WERI-Rb-1 (cell line): ENCODE measurements at regions not wholly inside any gene's neighbourhood (a gene's known extent, or its start where the extent isn't known, plus 50 kb on each side); places are given as distances from the start of the nearest gene placed in this dataset.
"Not testable (repeated sequence)": the region's sequence is repeated elsewhere in the genome, so short reads cannot be mapped to it uniquely, and the experiment has no call there.

ENCODE experiments used
- DNase-seq: peaks from one replicate; pipeline ENCODE4 v3.0.0-alpha.2; 2020
- H3K27ac ChIP-seq: fragments of 250-450 bp; sonication (Bioruptor Pico); 2 replicates; pipeline ENCODE4 v1.5.1; 2020; ENCODE audit warnings: mild to moderate bottlenecking, moderate library complexity
- H3K27me3 ChIP-seq: fragments of 250-450 bp; sonication (Bioruptor Pico); 2 replicates; pipeline ENCODE4 v1.5.1; 2021; ENCODE audit warnings: mild to moderate bottlenecking, low read depth, moderate library complexity; ENCODE audit not compliant: insufficient read depth, severe bottlenecking
- H3K36me3 ChIP-seq: fragments of 250-450 bp; sonication (Bioruptor Pico); 2 replicates; pipeline ENCODE4 v1.5.1; 2020; ENCODE audit warnings: mild to moderate bottlenecking, moderate library complexity
- H3K4me3 ChIP-seq: 2 replicates; pipeline ENCODE4 v1.5.1; 2011; ENCODE audit warnings: low read depth, mild to moderate bottlenecking, control low read depth, low read length
- H3K9me3 ChIP-seq: fragments of 250-450 bp; sonication (Bioruptor Pico); 2 replicates; pipeline ENCODE4 v1.5.1; 2021; ENCODE audit warnings: mild to moderate bottlenecking, moderate library complexity; ENCODE audit not compliant: severe bottlenecking
- TF ChIP-seq, protein P1 (sequence below): IDR thresholded peaks from 2 replicates; pipeline ENCODE4 v1.5.1; 2011; ENCODE audit warnings: low read depth, mild to moderate bottlenecking, control low read depth, inconsistent platforms, low read length

- TF ChIP-seq, protein P1, sequence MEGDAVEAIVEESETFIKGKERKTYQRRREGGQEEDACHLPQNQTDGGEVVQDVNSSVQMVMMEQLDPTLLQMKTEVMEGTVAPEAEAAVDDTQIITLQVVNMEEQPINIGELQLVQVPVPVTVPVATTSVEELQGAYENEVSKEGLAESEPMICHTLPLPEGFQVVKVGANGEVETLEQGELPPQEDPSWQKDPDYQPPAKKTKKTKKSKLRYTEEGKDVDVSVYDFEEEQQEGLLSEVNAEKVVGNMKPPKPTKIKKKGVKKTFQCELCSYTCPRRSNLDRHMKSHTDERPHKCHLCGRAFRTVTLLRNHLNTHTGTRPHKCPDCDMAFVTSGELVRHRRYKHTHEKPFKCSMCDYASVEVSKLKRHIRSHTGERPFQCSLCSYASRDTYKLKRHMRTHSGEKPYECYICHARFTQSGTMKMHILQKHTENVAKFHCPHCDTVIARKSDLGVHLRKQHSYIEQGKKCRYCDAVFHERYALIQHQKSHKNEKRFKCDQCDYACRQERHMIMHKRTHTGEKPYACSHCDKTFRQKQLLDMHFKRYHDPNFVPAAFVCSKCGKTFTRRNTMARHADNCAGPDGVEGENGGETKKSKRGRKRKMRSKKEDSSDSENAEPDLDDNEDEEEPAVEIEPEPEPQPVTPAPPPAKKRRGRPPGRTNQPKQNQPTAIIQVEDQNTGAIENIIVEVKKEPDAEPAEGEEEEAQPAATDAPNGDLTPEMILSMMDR, result no peak
- no peaks in the 10 kb centered on the region for H3K27me3 ChIP-seq
- DNase-seq, result no peak
- no peak overlapping the region for H3K4me3 ChIP-seq
- peaks cover 7% of the 10 kb centered on the region for H3K9me3 ChIP-seq
- H3K27ac ChIP-seq, result no peak overlapping the region
- H3K36me3 ChIP-seq, result no peaks in the 10 kb centered on the region
These were observed 148.9 kb upstream of the SMIM30 start for GRCh38 chr7:113267271-113267670.

DNA sequence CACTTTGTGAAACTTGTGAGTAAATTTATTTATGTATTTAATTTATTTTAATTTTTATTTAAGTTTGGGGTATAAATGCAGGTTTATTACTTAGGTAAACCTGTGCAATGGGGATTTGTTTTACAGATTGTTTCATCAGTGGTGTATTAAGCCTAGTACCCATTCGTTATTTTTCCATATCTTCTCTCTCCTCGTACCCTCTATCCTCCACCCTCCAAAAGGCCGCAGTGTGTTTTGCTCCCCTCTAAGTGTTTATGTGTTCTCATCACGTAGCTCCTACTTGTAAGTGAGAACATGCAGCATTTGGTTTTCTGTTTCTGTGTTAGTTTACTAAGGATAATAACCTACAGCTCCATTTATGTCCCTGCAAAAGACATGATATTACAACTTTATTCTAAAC lies 145.4 kb upstream of the SMIM30 start:
- TF ChIP-seq, protein P1, result no peak
- H3K4me3 ChIP-seq, result no peak overlapping the region
- peaks cover 4% of the 10 kb centered on the region for H3K9me3 ChIP-seq
- no peak overlapping the region for H3K27ac ChIP-seq
- no peaks in the 10 kb centered on the region for H3K36me3 ChIP-seq
- no peaks in the 10 kb centered on the region for H3K27me3 ChIP-seq
- no peak for DNase-seq

DNA sequence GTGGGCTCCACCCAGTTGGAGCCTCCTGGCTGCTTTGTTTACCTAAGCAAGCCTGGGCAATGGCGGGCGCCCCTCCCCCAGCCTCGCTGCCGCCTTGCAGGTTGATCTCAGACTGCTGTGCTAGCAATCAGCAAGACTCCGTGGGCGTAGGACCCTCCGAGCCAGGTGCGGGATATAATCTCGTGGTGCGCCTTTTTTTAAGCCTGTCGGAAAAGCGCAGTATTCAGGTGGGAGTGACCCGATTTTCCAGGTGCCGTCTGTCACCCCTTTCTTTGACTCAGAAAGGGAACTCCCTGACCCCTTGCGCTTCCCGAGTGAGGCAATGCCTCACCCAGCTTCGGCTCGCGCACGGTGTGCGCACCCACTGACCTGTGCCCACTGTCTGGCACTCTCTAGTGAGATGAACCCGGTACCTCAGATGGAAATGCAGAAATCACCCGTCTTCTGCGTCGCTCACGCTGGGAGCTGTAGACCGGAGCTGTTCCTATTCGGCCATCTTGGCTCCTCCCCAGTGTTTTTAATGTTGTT lies 144.9 kb upstream of the SMIM30 start:
- not testable (repeated sequence) for H3K27ac ChIP-seq, H3K4me3 ChIP-seq

GRCh38 chr7:113256883-113257531 lies 138.7 kb upstream of the SMIM30 start:
- H3K27ac ChIP-seq, result no peak overlapping the region
- H3K4me3 ChIP-seq, result no peak overlapping the region
- no peaks in the 10 kb centered on the region for H3K9me3 ChIP-seq
- no peaks in the 10 kb centered on the region for H3K36me3 ChIP-seq
- TF ChIP-seq, protein P1, result no peak
- H3K27me3 ChIP-seq, result no peaks in the 10 kb centered on the region
- no peak for DNase-seq

More for the DNA sequence above, 144.9 kb upstream of the SMIM30 start:
- H3K27me3 ChIP-seq, H3K36me3 ChIP-seq, DNase-seq, H3K9me3 ChIP-seq: not testable (repeated sequence)

DNA sequence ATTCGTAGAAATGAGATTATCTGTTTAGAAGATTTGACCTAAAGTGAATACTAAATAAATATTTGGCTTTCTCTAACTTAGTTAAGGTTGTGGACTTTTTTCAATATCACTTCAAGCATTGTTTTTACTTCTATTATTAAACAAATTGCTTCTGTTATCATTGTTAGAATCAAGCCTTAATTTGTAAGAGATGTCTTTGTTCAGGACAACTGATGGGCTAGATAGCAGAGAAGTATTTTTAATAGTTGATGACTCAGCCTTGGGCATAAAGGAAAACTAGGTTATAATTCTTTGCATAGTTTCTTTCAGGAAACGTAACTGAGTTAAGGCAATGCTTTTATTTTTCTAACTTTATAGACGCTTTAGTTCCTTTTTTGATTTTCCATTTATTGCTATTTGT lies 128.8 kb upstream of the SMIM30 start:
- H3K4me3 ChIP-seq, result no peak overlapping the region
- TF ChIP-seq, protein P1, result no peak
- no peaks in the 10 kb centered on the region for H3K27me3 ChIP-seq
- H3K36me3 ChIP-seq, result no peaks in the 10 kb centered on the region
- H3K9me3 ChIP-seq, result no peaks in the 10 kb centered on the region
- no peak overlapping the region for H3K27ac ChIP-seq
- no peak for DNase-seq

DNA sequence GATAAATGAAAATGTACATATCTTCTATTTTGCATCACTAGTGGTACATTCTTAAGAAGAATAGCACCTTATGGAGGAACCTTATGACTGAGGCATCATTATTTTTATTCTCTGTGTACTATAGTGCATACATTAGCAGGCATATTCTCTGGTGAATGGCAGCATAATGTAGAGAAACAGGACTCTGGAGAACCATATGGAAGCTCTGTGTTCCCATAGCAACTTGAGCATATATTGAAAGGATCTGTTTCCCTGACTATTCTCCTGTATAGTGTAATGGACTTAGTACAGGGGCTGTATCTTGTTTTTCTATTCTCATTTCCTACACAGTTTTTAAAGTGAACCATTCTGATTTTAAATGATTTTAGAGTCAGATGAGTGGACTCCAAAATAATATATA lies 128.4 kb upstream of the SMIM30 start:
- Histone ChIP-seq H3K27ac (no peak overlapping the region), H3K4me3 (no peak overlapping the region), H3K9me3 (no peaks in the 10 kb centered on the region), H3K27me3 (no peaks in the 10 kb centered on the region), H3K36me3 (no peaks in the 10 kb centered on the region)
- TF ChIP-seq, protein P1, result no peak
- no peak for DNase-seq
